ENCODE measurements at regions not wholly inside any gene's neighbourhood (a gene's known extent, or its start where the extent isn't known, plus 50 kb on each side); places are given as distances from the start of the nearest gene placed in this dataset.
"Not testable (repeated sequence)": the region's sequence is repeated elsewhere in the genome, so short reads cannot be mapped to it uniquely, and the experiment has no call there.

- DNase-seq (ENCODE audit: low spot score) = no peak
Measured at GRCh38 chr2:91839904-91840868, 3031.0 kb upstream of the TEKT4 start.

GRCh38 chr2:91842264-91842663 lies 3029.0 kb upstream of the TEKT4 start:
- DNase-seq (ENCODE audit: low spot score) = not testable (repeated sequence)

- not testable (repeated sequence) for DNase-seq (ENCODE audit: low spot score)
Measured at GRCh38 chr2:91842913-91843312, 3028.3 kb upstream of the TEKT4 start.

- not testable (repeated sequence) for DNase-seq (ENCODE audit: low spot score)
Measured at GRCh38 chr2:91843723-91844450, 3027.3 kb upstream of the TEKT4 start.

GRCh38 chr2:91844451-91844825 lies 3026.8 kb upstream of the TEKT4 start:
- DNase-seq (ENCODE audit: low spot score) = not testable (repeated sequence)

GRCh38 chr2:91846388-91846787 lies 3024.8 kb upstream of the TEKT4 start:
- not testable (repeated sequence) for DNase-seq (ENCODE audit: low spot score)

- not testable (repeated sequence) for DNase-seq (ENCODE audit: low spot score)
Measured at GRCh38 chr2:91851689-91852420, 3019.4 kb upstream of the TEKT4 start.

GRCh38 chr2:91856971-91857370 lies 3014.3 kb upstream of the TEKT4 start:
- DNase-seq (ENCODE audit: low spot score) = not testable (repeated sequence)

- not testable (repeated sequence) for DNase-seq (ENCODE audit: low spot score)
Measured at GRCh38 chr2:91857711-91858110, 3013.5 kb upstream of the TEKT4 start.

- not testable (repeated sequence) for DNase-seq (ENCODE audit: low spot score)
Measured at GRCh38 chr2:91871716-91872115, 2999.5 kb upstream of the TEKT4 start.

GRCh38 chr2:91873416-91873815 lies 2997.8 kb upstream of the TEKT4 start:
- not testable (repeated sequence) for DNase-seq (ENCODE audit: low spot score)

GRCh38 chr2:91877658-91878210 lies 2993.5 kb upstream of the TEKT4 start:
- DNase-seq (ENCODE audit: low spot score) = not testable (repeated sequence)

GRCh38 chr2:91895091-91895490 lies 2976.1 kb upstream of the TEKT4 start:
- not testable (repeated sequence) for DNase-seq (ENCODE audit: low spot score)

GRCh38 chr2:91917602-91918001 lies 2953.6 kb upstream of the TEKT4 start:
- not testable (repeated sequence) for DNase-seq (ENCODE audit: low spot score)
